Amniotic epithelial cell (primary cell): ENCODE measurements at regions not wholly inside any gene's neighbourhood (a gene's known extent, or its start where the extent isn't known, plus 50 kb on each side); places are given as distances from the start of the nearest gene placed in this dataset.

ENCODE experiments used
- DNase-seq: peaks from one replicate; pipeline ENCODE4 v3.0.0-alpha.2; 2010; ENCODE audit warnings: low read depth

DNA sequence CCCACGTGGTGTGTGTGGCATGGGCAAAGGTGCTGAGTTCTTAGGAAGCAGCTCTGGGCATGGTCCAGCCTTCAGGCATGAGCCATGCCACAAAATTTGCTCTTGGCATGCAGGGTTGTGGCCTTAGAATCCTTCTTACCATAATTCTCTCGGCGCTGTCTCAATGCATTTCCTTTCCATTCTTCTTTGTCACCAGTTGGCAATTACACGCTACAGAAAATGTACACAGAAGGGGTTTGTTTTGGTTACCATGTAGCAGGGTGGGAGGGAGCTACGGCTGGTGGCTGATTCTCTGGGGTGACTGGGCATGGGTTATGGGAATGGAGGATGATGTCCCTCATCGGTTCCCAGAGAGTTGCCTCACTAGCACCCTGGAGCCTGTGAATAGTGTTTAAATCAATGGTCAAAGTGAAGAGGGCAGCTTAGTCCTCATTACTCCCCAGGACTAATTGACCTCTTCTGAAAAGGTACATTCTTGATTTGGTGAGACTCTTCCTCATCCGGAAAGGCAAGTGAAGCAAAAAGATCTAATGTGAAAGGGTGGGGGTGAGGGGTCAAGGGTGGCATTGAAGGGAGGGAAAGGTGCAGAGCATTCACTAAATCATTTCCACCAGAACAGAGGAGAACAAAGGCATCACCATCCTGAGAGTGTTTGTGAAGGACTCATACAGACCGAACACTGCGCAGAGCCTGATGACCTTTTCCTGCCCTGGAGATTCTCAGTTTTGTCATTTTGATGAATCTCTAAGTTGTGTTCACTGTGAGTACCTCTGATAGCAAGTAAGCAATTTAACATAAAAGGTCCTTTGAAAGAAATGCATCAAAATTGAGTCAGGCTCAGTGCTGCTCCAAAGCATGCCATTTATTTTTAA is 199.8 kb upstream of the SFRP2 start:
- DNase-seq, result no peak

DNA sequence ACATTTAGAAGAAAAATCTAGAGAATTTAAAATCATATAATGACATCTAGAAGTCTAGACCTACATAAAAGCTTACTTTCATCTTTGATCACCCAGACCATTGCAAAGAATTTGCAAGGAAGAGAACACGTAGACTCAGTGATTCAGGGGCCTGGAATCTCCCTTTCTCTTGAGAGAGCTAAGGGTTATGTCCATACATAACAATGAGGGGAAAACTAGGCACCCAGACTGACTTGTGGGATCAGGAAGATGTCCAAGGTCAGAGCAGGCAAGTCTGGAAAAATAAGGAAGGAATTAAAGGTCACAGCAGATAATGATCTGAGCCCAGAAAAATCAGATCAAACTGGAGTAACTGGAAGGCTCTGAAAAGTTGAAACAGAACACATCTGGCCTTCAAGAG is 198.4 kb upstream of the SFRP2 start:
- DNase-seq, result no peak

DNA sequence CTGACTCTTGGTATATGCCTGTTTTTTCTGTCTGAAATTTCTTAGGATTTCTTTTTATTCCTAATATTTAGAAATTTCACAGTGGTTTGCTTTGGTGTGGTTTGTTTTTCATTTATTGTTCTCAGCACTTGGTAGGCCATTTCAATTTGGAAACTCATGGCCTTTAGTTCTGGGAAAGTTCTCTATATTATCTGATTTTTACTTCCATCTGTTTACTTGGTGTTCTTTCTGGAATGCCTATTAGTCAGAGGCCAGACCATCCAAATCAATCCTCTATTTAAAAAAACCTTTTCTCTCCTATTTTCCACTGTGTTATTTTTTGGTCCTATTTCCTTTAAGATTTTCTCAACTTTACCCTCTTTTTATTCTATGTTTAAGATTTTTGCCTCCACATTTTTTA is 188.1 kb upstream of the SFRP2 start:
- DNase-seq, result no peak

DNA sequence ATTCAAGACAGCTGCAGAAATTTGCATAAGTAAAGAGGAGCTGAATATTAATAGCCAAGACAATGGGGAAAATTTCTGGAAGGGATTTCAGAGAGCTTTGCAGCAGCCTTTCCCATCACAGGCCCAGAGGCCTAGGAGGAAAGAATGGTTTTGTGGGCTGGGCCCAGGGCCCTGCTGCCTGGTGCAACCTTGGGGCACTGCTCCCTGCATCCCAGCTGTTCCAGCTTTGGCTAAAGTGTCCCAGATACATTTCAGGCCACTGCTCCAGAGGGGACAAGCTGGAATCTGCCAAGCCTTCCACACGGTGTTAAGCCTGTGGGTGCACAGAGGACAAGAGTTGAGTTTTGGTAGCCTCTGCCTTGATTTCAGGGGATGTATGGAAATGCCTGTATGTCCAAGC is 185.6 kb upstream of the SFRP2 start:
- no peak for DNase-seq

DNA sequence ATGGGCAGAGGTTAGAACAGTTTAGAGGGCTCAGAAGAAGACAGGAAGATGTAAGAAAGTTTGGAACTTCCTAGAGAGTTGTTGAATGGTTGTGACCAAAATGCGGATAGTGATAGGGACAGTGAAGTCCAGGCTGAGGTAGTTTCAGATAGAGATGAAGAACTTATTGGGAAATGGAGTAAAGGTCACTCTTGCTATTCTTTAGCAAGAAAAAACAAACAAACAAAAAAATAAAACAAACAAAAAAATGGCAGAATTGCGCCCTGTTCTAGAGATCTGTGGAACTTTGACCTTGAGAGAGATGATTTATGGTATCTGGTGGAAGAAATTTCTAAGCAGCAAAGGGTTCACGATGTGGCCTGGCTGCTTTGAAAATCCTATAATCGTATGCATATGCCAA is 185.1 kb upstream of the SFRP2 start:
- DNase-seq, result no peak

DNA sequence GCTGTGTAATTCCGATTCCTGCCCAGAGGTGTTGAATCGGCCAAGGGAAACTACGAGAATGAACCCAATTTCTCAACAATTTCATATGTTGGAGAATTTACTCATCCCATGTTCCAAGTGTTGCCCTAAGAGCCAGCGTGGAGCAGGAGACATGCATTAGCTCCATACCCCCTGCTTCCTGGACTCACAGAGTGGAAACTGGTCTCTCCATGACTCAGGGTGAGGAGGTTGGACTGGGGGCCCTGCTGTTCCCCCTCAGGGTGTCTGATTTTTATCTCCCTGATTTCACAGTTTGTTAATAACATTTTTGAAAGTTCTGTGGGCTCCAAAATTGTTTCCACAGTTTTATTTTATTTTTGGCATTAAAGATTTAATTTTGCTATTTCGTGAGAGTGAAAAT is 183.0 kb upstream of the SFRP2 start:
- no peak for DNase-seq

DNA sequence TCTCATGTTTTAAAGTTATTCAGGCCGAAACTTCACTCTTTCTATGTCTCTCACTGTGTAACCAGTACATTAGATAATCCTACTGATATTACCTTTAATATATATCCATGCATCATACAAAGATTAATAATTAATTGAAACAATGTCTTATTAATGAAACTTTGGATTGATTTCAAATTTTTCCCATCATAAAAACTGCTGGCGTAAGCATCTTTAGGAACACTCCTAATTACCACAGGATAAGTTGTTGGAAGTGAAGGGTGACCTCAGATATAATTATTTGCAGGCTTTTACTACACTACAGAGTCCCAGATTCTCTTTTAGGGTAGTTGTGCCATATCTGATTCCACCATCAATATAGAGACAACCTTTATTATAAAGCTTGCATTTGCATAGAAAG is 181.3 kb upstream of the SFRP2 start:
- DNase-seq, result no peak

DNA sequence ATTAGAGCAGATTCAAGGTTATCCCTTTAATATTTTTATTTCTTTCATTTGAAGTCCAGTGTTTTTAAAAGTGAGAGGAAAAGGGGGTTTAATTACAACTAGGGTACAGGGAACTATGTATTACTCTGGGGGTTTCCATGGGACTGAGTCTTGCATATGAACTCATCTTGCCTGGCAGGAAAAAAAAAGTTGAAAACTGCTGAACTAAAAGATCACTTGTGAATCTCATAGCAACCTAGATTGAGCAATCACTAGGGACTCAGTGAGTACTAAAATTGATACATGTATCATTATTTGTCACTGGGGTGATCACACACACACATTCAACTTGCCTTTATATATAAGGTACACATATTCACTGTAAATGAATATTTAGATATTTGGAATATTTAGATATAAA is 180.7 kb upstream of the SFRP2 start:
- no peak for DNase-seq

DNA sequence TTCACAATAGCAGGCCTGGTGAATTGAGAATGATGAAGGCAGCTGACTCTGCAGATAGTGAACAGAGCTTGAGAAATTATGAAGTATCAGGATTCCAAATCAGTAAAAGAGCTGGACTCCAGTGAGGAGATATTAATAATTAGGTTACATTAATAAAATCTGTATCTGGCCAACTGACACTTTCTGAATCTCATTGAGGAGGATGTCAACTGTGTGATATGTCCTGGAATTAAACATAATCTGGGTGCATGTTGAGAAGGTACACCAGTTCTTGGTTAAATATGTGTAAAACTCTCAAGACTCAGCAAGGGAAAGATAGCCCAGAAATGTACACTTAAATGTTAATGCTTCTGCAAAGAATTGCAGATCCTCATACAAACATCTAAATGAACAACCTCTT is 177.8 kb upstream of the SFRP2 start:
- no peak for DNase-seq

DNA sequence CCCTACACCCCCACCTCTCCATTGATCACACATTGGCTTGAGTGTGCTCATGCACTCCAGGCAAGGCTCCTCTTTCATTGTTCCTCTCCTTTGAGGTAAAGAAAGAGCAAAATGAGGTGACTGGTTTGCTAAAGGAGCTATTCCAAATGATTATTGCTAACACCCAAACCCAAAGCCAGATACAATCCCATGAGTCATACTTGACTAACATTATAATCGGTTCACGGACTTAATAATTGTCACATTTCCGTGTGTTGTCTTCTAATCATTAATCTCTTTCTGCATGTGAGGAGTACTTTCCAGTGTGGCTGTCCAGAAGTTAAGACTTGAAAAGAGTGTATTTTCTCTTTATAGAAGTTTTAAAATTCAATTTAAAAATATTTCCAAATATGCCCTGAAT is 174.3 kb upstream of the SFRP2 start:
- DNase-seq, result no peak

DNA sequence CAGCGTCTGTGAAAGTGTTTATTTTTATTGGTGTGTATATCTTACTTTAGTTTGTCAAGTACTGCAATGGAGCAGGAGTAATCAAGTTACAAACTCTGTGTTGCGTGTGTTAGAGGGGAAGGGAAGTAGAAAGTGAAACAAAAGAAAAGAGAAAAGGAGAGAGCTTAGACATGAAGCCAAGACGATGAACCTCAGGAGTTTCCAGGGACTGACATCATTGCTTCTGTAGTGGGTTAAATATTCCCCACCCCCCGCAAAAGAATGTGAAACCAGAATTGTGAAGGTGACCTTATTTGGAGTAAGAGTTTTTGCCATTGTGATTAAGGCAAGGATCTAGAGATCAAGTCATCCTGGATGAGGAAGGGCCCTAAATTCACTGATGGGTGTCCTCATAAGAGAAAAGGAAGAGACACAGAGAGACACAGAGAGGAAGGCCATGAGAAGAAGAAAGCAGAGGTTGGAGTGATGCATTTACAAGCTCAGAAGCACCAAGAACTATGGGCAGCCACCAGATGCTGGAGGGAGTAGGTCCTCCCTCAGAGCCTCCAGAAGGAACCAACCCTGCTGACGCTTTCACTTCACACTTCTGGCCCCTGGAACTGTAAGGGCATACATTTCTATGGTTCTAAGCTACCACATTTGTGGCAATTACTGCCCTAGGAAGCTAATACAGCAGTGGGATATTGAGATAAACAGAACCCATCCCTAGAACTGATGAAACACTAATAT is 173.6 kb upstream of the SFRP2 start:
- no peak for DNase-seq

DNA sequence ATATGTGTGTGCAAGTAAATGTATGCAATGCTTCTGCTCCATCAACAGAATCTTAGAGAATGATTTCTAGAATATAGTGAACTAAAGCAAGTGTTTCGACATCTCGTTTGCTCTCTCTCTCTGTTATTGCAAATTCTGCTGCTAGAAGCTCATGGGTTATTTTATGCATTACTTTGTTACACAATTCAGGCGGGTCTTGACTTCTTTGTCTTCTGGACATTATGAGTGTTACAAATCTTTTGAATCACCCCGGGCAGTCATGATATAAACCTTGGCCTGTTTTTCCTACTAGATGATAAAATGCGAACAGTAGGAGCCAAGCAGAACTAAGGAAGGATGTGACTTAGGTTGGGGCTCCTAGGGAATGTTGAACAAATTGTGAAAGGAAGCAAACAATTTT is 166.4 kb upstream of the SFRP2 start:
- no peak for DNase-seq

DNA sequence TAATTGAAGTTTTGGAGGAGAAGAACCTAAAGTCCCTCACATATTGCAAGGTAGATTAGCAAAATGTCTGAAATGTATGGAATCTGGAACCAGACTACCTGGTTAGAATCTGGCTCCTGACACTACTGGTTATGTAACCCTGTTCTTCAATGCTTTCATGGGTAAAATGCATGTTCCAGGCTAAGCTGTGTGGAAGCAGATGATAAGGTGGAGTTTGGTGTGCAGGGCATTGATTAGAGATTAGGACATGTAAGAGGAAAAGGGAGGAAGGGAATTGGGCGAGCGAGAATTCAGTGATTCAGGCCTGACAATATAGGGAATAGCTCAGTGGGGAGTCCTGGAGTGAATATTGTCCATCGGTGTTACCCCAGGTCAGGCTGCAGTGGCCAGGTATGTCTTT is 165.8 kb upstream of the SFRP2 start:
- DNase-seq, result no peak

DNA sequence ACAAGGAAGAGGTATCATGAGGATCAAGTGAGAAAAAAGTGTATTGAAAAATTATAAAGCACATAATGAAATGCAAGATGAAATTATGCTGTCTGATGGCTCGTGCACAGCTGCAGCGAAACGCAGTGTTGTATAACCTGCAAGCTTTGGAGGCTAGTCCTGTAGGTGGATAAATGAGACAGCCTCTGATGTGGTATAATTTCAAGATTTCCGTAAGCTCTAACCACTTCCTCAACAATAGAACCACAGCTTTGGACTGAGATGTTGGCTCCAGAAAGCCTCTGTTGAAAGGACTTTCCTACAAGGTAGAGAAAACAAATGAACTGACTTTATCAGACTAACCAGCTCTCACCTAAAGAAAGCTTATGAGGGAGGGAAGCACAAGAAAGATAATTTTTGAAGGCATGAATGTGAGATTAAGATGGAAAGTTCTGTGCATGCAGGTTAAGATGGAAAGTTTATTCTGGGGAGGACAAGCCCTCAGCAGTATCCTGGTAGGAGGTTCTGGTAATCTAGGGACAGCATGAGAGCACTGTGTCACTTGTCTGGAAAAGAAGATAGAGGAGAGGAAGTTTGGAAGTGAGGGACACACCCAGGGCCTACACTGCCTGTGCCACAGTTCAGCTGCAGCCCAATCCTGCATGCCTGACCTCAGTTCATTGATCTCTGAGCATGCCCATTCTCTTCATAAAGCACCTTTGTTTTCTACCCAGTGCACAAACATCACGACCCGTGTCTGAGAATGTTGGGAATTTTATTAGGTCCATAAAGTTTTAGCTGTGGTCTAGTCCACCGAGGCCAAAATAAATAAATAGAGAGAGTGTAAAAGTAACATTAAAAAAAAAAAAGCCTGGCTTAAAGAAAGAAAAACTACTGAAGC is 161.5 kb upstream of the SFRP2 start:
- no peak for DNase-seq

DNA sequence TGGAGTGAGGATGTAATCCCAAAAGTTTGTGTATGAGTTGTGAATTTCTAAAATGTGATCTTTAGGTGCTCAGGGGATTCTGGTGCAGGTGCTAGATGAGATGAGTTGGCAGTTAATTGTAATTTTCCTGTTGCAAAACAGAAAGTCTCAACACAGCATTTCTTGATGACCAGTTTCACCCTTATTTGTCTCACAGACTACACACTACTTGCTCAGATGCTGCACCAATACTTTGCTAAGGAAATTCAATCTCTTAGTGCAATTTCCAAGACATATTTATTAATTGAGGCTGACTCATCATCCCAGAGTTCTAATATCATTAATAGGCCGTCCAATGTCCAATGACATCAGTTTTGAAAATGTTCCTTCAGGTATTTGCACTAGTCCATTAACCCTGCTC is 159.2 kb upstream of the SFRP2 start:
- no peak for DNase-seq

DNA sequence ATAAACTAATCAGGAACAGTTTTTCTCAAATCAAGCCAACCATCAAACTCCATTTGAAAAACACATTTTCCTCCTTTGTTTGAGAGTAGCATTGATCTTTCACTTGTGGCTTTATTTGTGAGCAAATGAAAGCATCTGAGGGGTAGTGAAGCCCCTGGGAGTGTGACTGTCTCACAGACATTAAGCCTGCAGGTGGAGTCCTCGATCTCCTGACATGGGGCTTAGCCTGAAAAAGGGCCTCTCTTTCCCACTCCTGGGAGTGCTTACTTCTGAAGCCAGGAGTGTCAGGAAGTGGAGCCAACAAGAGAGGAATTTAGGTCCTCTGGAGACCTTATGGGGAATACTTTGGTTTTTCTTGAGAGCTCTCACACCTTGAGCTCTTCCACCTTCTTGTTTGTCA is 158.2 kb upstream of the SFRP2 start:
- no peak for DNase-seq

DNA sequence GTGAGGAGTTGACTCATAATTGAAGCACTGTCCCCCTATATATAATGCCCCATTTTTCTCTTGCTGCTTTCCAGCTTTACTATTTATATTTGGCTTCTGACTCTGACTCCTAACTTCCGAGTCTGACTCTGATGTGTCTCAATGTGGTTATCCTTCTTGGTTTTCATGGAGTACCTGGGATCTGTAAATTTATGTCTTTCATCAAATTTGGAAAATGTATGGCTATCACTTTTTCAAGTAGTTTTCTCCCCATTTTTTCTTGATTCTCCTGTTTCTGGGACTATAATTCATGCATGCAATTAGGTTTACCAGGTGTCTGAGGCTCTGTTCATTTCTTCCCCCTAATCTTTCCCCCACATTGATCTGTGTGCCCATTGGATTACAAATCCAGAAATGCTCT is 156.8 kb upstream of the SFRP2 start:
- no peak for DNase-seq

DNA sequence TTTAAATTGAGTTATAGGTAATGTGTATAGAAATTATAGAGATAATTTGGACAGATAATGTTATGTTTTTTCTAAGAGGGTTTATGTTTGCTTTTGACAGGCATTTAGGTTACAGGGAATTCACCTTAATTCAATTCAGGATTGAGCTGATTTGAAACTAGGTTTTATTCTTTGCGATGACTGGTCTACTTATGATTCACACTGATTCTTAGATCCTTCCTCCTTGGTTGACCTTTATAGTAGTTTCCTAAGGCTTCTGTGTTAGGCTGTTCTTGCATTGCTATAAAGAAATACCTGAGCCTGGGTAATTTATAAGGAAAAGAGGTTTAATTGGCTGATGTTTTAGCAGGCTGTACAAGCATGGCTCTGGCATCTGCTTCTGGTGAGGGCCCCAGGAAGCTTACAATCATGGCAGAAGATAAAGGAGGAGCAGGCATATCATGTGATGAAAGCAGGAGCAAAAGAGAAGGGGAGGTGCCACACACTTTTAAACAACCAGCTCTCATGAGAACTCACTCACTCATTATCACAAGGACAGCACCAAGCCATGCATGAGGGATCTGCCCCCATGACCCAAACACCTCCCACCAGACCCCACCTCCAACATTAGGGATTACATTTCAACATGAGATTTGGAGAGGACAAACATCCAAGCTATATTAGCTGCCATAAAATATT is 155.0 kb upstream of the SFRP2 start:
- DNase-seq, result no peak

DNA sequence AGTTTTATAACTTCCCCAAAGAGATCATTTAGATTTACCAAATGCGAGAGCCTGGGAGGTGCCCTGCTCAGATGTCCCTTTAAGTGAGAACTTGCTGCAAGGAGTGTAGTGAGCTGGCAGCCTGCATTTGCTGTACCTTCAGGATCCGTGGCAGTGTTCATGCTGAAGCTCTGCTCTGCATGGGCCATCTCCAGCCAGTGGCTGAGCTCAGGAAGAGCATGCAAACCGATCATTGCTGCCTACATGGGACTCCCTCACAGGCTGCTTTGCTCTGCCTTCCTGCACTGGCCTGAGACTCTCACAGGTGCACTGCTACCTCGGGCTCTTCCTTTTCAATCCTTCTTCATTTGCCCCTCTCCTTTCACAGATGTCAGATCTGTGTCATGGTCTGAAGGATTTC is 152.0 kb upstream of the SFRP2 start:
- no peak for DNase-seq

DNA sequence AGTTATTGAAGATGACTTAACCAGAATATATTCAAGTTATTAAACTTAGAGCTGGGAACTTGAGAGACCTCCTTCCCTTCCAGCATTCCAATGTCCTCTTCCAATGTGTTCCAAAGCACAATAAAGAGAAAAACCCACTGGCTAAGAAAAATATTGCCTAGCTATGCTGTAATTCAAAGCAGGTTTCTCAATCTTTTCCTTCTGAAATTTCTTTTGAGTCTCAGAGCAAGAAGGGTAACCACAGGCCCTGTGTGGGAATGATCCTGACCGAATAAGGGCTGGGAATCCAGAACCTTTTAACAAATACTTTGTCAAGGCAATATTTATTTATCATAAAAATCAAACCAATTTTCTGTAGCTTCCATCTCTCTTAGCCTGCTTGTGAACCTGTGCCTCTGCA is 150.7 kb upstream of the SFRP2 start:
- no peak for DNase-seq

DNA sequence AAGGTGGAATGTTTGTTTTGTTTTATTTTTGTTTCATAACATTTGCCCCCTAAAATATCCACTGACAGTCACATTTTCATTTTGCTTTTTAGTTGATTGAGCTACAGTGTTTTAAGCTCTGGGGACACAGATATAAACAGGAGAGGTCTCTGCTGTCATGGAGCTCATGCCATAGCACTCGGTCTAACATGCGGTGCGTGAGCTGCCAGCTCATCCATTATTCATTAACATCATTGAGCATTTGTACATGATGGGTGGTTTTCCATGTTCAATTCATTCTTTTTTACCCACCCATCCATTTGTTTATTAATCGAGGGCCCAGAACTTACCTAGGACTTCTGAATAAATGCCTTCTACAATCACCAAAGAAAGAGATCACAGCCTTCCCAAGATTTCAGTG is 150.1 kb upstream of the SFRP2 start:
- no peak for DNase-seq

DNA sequence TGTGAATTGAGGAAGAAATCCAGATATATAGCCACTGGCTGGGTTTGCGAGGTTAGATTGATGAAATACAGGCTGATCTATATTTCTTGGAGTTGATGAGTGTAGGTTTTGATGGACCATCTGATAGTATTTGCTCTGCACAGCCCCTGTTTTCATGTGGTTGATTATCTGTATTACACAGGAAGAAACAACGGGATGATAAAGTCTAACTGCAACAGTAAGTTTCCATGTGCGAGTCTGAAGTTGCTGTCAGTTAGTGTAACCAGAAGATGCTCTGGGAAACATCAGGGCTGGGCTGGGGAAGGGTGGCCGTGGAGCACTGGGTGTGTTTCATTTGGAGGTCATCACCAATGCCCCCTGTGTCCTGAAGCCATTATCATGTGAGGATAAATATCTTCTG is 148.4 kb upstream of the SFRP2 start:
- no peak for DNase-seq
